ENCODE measurements at regions not wholly inside any gene's neighbourhood (a gene's known extent, or its start where the extent isn't known, plus 50 kb on each side); places are given as distances from the start of the nearest gene placed in this dataset.

DNA sequence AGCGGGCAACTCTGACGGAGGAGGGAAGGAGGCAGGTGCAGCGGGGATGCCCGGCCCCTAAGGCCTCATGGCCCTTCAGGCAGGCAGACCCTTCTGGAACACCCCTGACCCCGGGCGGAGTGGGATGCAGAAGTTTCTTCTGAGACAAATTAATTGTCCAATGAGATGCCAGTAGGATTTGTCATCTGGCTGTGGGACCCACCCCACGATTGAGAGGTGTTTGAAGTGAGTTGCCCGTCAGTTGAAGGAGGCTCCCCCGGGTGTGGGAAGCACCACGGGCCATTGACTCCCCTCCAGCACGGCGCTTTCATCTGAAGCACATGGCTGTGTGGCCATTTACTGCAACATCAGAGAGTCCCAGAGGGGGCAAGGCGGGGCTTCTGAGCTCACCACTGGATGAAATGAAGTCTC lies 527.8 kb downstream of the BRD1 start:
- no peak overlapping the region for H3K4me3 ChIP-seq (ENCODE audit: control insufficient read depth, low read depth, low read length)
- no peak for DNase-seq (ENCODE audit: low read depth)

GRCh38 chr22:49298834-49299750 lies 528.6 kb downstream of the BRD1 start:
- no peak for DNase-seq (ENCODE audit: low read depth)
- no peak overlapping the region for H3K4me3 ChIP-seq (ENCODE audit: control insufficient read depth, low read depth, low read length)
- no peak for TF ChIP-seq CTCF (IDR thresholded peaks at IDR 0.05; ENCODE audit: control insufficient read depth, insufficient read depth, low read depth, low read length, missing control alignments)

More for the DNA sequence above, 527.8 kb downstream of the BRD1 start:
- TF ChIP-seq CTCF (IDR thresholded peaks at IDR 0.05; ENCODE audit: control insufficient read depth, insufficient read depth, low read depth, low read length, missing control alignments) = no peak

DNA sequence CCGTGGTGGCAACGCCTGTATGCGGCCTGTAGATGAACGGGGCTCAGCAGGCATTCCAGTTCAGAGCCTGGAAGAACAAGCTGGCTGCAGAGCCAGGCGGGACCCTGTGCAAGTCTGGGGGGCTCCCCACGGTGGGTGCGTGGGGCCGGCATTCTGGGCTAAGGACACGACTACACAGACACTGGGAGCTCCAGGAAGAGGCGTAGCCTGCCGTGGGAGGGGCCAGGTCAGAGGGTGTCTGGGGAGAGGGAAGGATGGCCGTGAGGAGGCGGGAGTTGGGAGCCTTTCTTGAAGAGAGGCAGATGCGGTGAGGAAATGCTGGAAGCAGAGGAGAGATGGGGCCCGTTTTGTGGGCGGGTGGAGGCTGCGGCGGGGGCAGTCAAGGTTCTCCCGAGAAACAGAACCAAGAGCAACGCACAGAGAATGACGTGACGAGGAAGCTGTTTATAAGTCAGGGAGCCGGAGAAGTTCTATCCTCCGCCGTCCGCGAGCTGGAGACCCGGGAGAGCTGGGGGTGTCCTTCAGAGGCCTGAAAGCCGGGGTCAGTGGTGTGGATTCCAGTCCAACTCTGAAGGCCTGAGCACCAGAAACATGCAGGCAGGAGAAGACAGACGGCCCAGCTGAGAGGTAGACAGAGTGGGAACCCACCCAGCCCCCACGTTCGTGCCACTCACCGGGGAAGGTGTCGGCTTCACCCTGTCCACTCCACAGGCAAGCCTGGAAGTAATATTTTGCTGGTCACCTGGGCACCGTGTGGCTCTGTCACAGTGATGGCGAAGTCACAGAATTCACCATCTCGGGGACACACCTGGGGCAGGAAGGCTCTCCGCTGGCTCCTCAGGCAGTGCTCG lies 529.6 kb downstream of the BRD1 start:
- H3K4me3 ChIP-seq (ENCODE audit: control insufficient read depth, low read depth, low read length) = no peak overlapping the region
- TF ChIP-seq CTCF (IDR thresholded peaks at IDR 0.05; ENCODE audit: control insufficient read depth, insufficient read depth, low read depth, low read length, missing control alignments) = no peak
- DNase-seq (ENCODE audit: low read depth) = no peak

DNA sequence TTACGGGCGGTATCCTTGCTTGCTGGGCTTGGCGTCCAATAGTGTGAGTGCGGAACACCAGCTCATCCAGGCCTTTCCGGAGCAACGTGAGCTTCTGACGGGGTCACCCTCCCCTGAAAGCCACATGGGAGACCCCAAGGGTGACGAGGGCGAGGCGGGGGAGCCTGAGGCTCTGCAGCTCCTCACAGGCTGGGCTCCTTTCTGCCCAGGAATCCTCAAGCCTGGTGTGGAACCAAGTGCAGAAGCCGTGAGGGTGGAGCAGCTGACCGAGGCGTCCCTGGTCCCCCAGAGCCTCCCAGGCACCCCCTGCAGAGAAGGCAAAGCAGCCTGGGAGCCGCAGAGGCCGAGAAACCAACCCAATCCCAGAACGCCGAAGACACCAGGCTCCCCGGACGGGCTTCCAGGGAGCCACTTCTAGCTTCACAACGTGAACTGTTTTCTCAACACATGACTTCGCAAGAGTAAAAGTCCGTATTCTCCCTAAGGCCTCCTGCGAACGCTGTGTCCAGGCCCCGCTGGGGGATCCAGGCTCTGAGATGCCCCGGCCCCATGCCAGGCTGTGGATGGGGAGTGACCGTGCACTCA lies 530.3 kb downstream of the BRD1 start:
- TF ChIP-seq CTCF (IDR thresholded peaks at IDR 0.05; ENCODE audit: control insufficient read depth, insufficient read depth, low read depth, low read length, missing control alignments) = no peak
- H3K4me3 ChIP-seq (ENCODE audit: control insufficient read depth, low read depth, low read length) = no peak overlapping the region
- no peak for DNase-seq (ENCODE audit: low read depth)

- DNase-seq (ENCODE audit: low read depth) = no peak
- TF ChIP-seq CTCF (IDR thresholded peaks at IDR 0.05; ENCODE audit: control insufficient read depth, insufficient read depth, low read depth, low read length, missing control alignments) = no peak
- no peak overlapping the region for H3K4me3 ChIP-seq (ENCODE audit: control insufficient read depth, low read depth, low read length)
Observed at GRCh38 chr22:49296561-49296960, 531.1 kb downstream of the BRD1 start.

GRCh38 chr22:49295851-49296560 lies 531.7 kb downstream of the BRD1 start:
- TF ChIP-seq CTCF (IDR thresholded peaks at IDR 0.05; ENCODE audit: control insufficient read depth, insufficient read depth, low read depth, low read length, missing control alignments) = no peak
- H3K4me3 ChIP-seq (ENCODE audit: control insufficient read depth, low read depth, low read length) = no peak overlapping the region
- no peak for DNase-seq (ENCODE audit: low read depth)

Measured in AG09309 (cell line).